K562 (cell line): ENCODE measurements at regions not wholly inside any gene's neighbourhood (a gene's known extent, or its start where the extent isn't known, plus 50 kb on each side); places are given as distances from the start of the nearest gene placed in this dataset.

Experiments
- ATAC-seq: fragments of 200-7000 bp; cut with Tn5 transposase; 3 replicates; pipeline ENCODE4 v1.9.1; 2020; ENCODE audit warnings: moderate library complexity
- BruUV-seq: library from RNA; stranded (reverse); fragments of 400-500 nt; replicated peaks from 2 replicates; lab custom pipeline; 2021; lab: Mats Ljungman, UMichigan
- CTCF ChIA-PET: fragments of 300-600 bp; formaldehyde crosslinking; extraction: SDS; loops from one replicate; lab custom pipeline; 2021; ENCODE audit warnings: low intra/inter-chr PET ratio; lab: Yijun Ruan, JAX
- POLR2A ChIA-PET: fragments of 300-600, 350-650 bp; sonication (Branson Sonifier 250); formaldehyde crosslinking; extraction: SDS; loops from one replicate; lab custom pipeline; 2021; ENCODE audit warnings: antibody characterized with exemption, inconsistent platforms; lab: Yijun Ruan, JAX
- DNase-seq, 4 experiments: peaks; one replicate each; pipeline versions ENCODE4 v3.0.0 to v3.0.0-alpha.2; 2011 to 2018; ENCODE audit warnings: low spot score in 3 of 4, mixed read lengths in 3 of 4; ENCODE audit errors: extremely low read depth in 1 of 4
- FAIRE-seq: peaks from 2 replicates; lab custom pipeline; 2011; peaks lifted over from hg19 to GRCh38; lab: Jason Lieb, UNC
- H2AFZ ChIP-seq: 2 replicates; pipeline ENCODE4 v1.6.0; 2011; ENCODE audit warnings: low read depth, low read length, control low read depth, inconsistent platforms
- H3K27ac ChIP-seq: fragments of 200-600 bp; 3 replicates; pipeline ENCODE4 v1.8.0; 2011; ENCODE audit warnings: low read depth, mild to moderate bottlenecking, control low read depth, inconsistent platforms, low read length, moderate library complexity, mixed read lengths; ENCODE audit errors: extremely low read depth
- H3K27me3 ChIP-seq, 2 experiments: fragments of 300-600 bp in 1 of 2; 2 replicates in 1 of 2; 3 replicates in 1 of 2; pipeline versions ENCODE4 v1.6.0 to v1.8.0; 2011; ENCODE audit warnings: inconsistent platforms in 2 of 2, low read length in 2 of 2, mild to moderate bottlenecking in 1 of 2, mixed read lengths in 1 of 2, moderate library complexity in 1 of 2; ENCODE audit not compliant: control insufficient read depth in 2 of 2, insufficient read depth in 2 of 2
- H3K36me3 ChIP-seq: fragments of 300-600 bp; 3 replicates; pipeline ENCODE4 v1.8.0; 2011; ENCODE audit warnings: mild to moderate bottlenecking, low read length, inconsistent platforms; ENCODE audit not compliant: control insufficient read depth, insufficient read depth
- H3K4me1 ChIP-seq, 2 experiments: fragments of 200-600 bp in 1 of 2; replicated peaks in 1 of 2; 2 replicates in 1 of 2; 3 replicates in 1 of 2; pipeline versions ENCODE4 v1.5.1 to v1.8.0; 2011; ENCODE audit warnings: inconsistent platforms in 2 of 2, low read length in 2 of 2, mild to moderate bottlenecking in 1 of 2, mixed read lengths in 1 of 2, moderate library complexity in 1 of 2; ENCODE audit not compliant: control insufficient read depth in 2 of 2, insufficient read depth in 2 of 2
- H3K4me2 ChIP-seq: 2 replicates; pipeline ENCODE4 v1.6.1; 2011; ENCODE audit warnings: low read length, control low read depth, inconsistent platforms, mixed read lengths; ENCODE audit not compliant: insufficient read depth
- H3K4me3 ChIP-seq: fragments of 200-600 bp; sonication (generic), shearing (Covaris generic); 2 replicates; pipeline ENCODE4 v1.5.1; 2016; ENCODE audit warnings: control low read depth, inconsistent platforms
- H3K79me2 ChIP-seq: fragments of 200-600 bp; 3 replicates; pipeline ENCODE4 v1.8.0; 2011; ENCODE audit warnings: low read length, inconsistent platforms; ENCODE audit not compliant: control insufficient read depth, insufficient read depth
- H3K9ac ChIP-seq, 2 experiments: 2 replicates each; pipeline versions ENCODE4 v1.6.0 to v1.6.1; 2011; ENCODE audit warnings: low read depth in 2 of 2, low read length in 2 of 2, control low read depth in 1 of 2, inconsistent platforms in 1 of 2, mild to moderate bottlenecking in 1 of 2, mixed read lengths in 1 of 2; ENCODE audit not compliant: insufficient read depth in 1 of 2
- H3K9me1 ChIP-seq: one replicate; pipeline ENCODE4 v1.6.0; 2011; ENCODE audit warnings: inconsistent platforms, mild to moderate bottlenecking, low read length, moderate library complexity; ENCODE audit not compliant: control insufficient read depth, insufficient read depth
- H3K9me3 ChIP-seq: replicated peaks from 2 replicates; pipeline ENCODE4 v1.5.1; 2011; ENCODE audit warnings: low read depth, low read length, inconsistent platforms; ENCODE audit not compliant: control insufficient read depth, insufficient read depth
- H4K20me1 ChIP-seq: replicated peaks from 2 replicates; pipeline ENCODE4 v1.6.1; 2011; ENCODE audit warnings: low read length, inconsistent platforms, mixed read lengths; ENCODE audit not compliant: control insufficient read depth, insufficient read depth
- E2F1 ChIP-seq: sonication (generic); formaldehyde crosslinking; IDR thresholded peaks from 2 replicates; pipeline ENCODE4 v1.8.1; 2023; ENCODE audit warnings: mild to moderate bottlenecking, missing genetic modification reagents, moderate library complexity
- HDAC2 ChIP-seq: fragments of 450-650 bp; IDR thresholded peaks from 2 replicates; pipeline ENCODE4 v1.6.1; 2016; ENCODE audit warnings: mild to moderate bottlenecking
- HMG20A ChIP-seq: fragments of 450-650 bp; formaldehyde crosslinking; conservative IDR thresholded peaks from 2 replicates; pipeline ENCODE4 v1.4.0; 2020; ENCODE audit warnings: mild to moderate bottlenecking, mixed read lengths
- MBD2 ChIP-seq: sonication (generic); IDR thresholded peaks from 2 replicates; pipeline ENCODE4 v1.6.1; 2016; ENCODE audit warnings: low read depth, borderline replicate concordance
- MECOM ChIP-seq: fragments of 250-450 bp; sonication (Bioruptor Pico); IDR thresholded peaks from 2 replicates; pipeline ENCODE4 v1.8.0; 2022; ENCODE audit warnings: inconsistent platforms
- NR4A1 ChIP-seq, 2 experiments: fragments of 250-450 bp in 1 of 2; fragments of 450-650 bp in 1 of 2; sonication (Bioruptor Pico) in 1 of 2; IDR thresholded peaks; 2 replicates each; pipeline versions ENCODE4 v1.4.0 to v1.6.1; 2016 to 2020; ENCODE audit warnings: mild to moderate bottlenecking in 2 of 2, missing compliant biosample characterization in 1 of 2, missing genetic modification characterization in 1 of 2, moderate library complexity in 1 of 2
- RBM15 ChIP-seq: fragments of 200-400 bp; formaldehyde crosslinking; IDR thresholded peaks from 2 replicates; pipeline ENCODE4 v1.6.1; 2018; ENCODE audit warnings: mild to moderate bottlenecking, low read length, moderate library complexity; ENCODE audit not compliant: insufficient read depth
- RHOXF2B ChIP-seq: fragments of 250-450 bp; sonication (Bioruptor Pico); conservative IDR thresholded peaks from 2 replicates; pipeline ENCODE4 v1.5.1; 2021
- SMARCA5 ChIP-seq: fragments of 450-650 bp; IDR thresholded peaks from 2 replicates; pipeline ENCODE4 v1.6.1; 2016
- TRIM28 ChIP-seq: fragments of 450-650 bp; IDR thresholded peaks from 2 replicates; pipeline ENCODE4 v1.6.1; 2017
- ZNF239 ChIP-seq: fragments of 250-450 bp; sonication (Bioruptor Pico); IDR thresholded peaks from 2 replicates; pipeline ENCODE4 v1.4.0; 2020; ENCODE audit warnings: mild to moderate bottlenecking
- ZNF395 ChIP-seq: fragments of 200-800 bp; sonication (Bioruptor generic); IDR thresholded peaks from 2 replicates; pipeline ENCODE4 v1.6.1; 2017; ENCODE audit warnings: missing genetic modification characterization, missing compliant biosample characterization
- ZNF696 ChIP-seq: fragments of 250-450 bp; sonication (Bioruptor Pico); conservative IDR thresholded peaks from 2 replicates; pipeline ENCODE4 v1.4.0; 2020; ENCODE audit warnings: mild to moderate bottlenecking, moderate library complexity
- WGBS: fragments of 100-300 bp; shearing (Covaris generic); methylation state at CpG from one replicate; pipeline ENCODE4 v1.1.6; 2016; ENCODE audit warnings: low coverage, mixed read lengths; ENCODE audit not compliant: insufficient coverage; ENCODE audit errors: missing lambda C conversion rate; 5-methylcytosine and 5-hydroxymethylcytosine counted together
- in situ Hi-C: fragments of 300-500 bp; cut with MboI; formaldehyde crosslinking; loops from 4 replicates; pipeline ENCODE4 v1.15.0; 2018; ENCODE audit warnings: inconsistent platforms, mixed read lengths
- intact Hi-C: fragments of 100-400 bp; cut with micrococcal nuclease; formaldehyde crosslinking; loops from 2 replicates; pipeline ENCODE4 v1.14.2; 2022
- TF ChIP-seq, protein P1 (sequence below): fragments of 450-650 bp; IDR thresholded peaks from 2 replicates; pipeline ENCODE4 v1.6.1; 2016; ENCODE audit warnings: mild to moderate bottlenecking

DNA sequence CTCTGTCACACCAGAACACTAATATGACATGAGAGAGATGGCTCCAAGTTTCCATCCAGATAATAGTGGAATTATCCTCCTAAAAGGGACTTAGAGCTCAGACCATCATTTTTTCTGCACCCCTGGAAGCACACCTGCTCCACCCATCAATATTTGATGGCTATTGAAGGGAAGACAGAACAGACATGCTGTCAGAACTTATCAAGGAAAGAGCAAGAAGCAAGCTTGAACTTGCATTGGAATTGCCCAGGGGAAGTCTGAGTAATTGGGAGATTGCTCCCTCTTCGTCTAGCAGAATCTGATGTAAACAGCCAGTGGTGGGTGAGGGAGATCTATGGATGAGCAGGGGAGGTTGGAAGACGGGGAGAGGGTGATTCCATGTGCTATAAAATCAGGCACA, 874.4 kb upstream of the TENM4 start:
- no peak for FAIRE-seq
- TF ChIP-seq ZNF696 (CRISPR knock-in tag) (no peak), ZNF395 (no peak)
- H3K79me2 ChIP-seq: no peaks in the 10 kb centered on the region

GRCh38 chr11:80309301-80309700, 868.5 kb upstream of the TENM4 start:
- H3K9ac ChIP-seq: no peak overlapping the region
- no peaks in the 10 kb centered on the region for H3K9me1 ChIP-seq
- ChIA-PET CTCF (no interaction called here), POLR2A (no interaction called here)
- no peak for DNase-seq
- no peaks in the 10 kb centered on the region for H3K27me3 ChIP-seq
- H2AFZ ChIP-seq: no peak overlapping the region
- no TSS peak for BruUV-seq
- H3K79me2 ChIP-seq: no peaks in the 10 kb centered on the region
- H3K4me1 ChIP-seq: no peaks in the 10 kb centered on the region
- H4K20me1 ChIP-seq: no peaks in the 10 kb centered on the region
- no peaks in the 10 kb centered on the region for H3K36me3 ChIP-seq
- no peak for FAIRE-seq
- ATAC-seq: no peak
- no peak overlapping the region for H3K27ac ChIP-seq
- no peak overlapping the region for H3K4me2 ChIP-seq
- H3K4me3 ChIP-seq: no peak overlapping the region
- in situ Hi-C loops: no loop called here
- no peaks in the 10 kb centered on the region for H3K9me3 ChIP-seq
- intact Hi-C loops: no loop called here
- no peak for TF ChIP-seq RBM15
- no peak for TF ChIP-seq E2F1 (CRISPR knock-in tag)
- no peak for TF ChIP-seq HDAC2
- no peak for TF ChIP-seq MBD2
- TF ChIP-seq MECOM: no peak
- no peak for TF ChIP-seq TRIM28
- no peak for TF ChIP-seq HMG20A (CRISPR knock-in tag)
- no peak for TF ChIP-seq SMARCA5
- no peak for TF ChIP-seq NR4A1 (CRISPR knock-in tag; IDR thresholded peaks at IDR 0.05)
- TF ChIP-seq NR4A1 (tag; IDR thresholded peaks at IDR 0.05): no peak
- no peak for TF ChIP-seq ZNF239 (CRISPR knock-in tag)
- TF ChIP-seq, protein P1, sequence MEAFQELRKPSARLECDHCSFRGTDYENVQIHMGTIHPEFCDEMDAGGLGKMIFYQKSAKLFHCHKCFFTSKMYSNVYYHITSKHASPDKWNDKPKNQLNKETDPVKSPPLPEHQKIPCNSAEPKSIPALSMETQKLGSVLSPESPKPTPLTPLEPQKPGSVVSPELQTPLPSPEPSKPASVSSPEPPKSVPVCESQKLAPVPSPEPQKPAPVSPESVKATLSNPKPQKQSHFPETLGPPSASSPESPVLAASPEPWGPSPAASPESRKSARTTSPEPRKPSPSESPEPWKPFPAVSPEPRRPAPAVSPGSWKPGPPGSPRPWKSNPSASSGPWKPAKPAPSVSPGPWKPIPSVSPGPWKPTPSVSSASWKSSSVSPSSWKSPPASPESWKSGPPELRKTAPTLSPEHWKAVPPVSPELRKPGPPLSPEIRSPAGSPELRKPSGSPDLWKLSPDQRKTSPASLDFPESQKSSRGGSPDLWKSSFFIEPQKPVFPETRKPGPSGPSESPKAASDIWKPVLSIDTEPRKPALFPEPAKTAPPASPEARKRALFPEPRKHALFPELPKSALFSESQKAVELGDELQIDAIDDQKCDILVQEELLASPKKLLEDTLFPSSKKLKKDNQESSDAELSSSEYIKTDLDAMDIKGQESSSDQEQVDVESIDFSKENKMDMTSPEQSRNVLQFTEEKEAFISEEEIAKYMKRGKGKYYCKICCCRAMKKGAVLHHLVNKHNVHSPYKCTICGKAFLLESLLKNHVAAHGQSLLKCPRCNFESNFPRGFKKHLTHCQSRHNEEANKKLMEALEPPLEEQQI: no peak
- TF ChIP-seq RHOXF2B (CRISPR knock-in tag): no peak

More for the DNA sequence above, 874.4 kb upstream of the TENM4 start:
- no peaks in the 10 kb centered on the region for H3K36me3 ChIP-seq
- BruUV-seq: no TSS peak
- intact Hi-C loops: no loop called here
- DNase-seq (no peak), ATAC-seq (no peak)
- in situ Hi-C loops: no loop called here
- H3K9me1 ChIP-seq: no peaks in the 10 kb centered on the region
- H4K20me1 ChIP-seq: no peaks in the 10 kb centered on the region
- no peak overlapping the region for H3K4me2 ChIP-seq
- ChIA-PET CTCF (no interaction called here), POLR2A (no interaction called here)
- WGBS: 0% methylated on average over 2 of the region's 2 CpGs
- no peak overlapping the region for H2AFZ ChIP-seq
- no peaks in the 10 kb centered on the region for H3K27me3 ChIP-seq
- no peaks in the 10 kb centered on the region for H3K9me3 ChIP-seq
- H3K4me1 ChIP-seq: no peaks in the 10 kb centered on the region
- no peak overlapping the region for H3K4me3 ChIP-seq
- no peak overlapping the region for H3K9ac ChIP-seq
- H3K27ac ChIP-seq: no peak overlapping the region
